ENCODE measurements at regions not wholly inside any gene's neighbourhood (a gene's known extent, or its start where the extent isn't known, plus 50 kb on each side); places are given as distances from the start of the nearest gene placed in this dataset.
"Not testable (repeated sequence)": the region's sequence is repeated elsewhere in the genome, so short reads cannot be mapped to it uniquely, and the experiment has no call there.

DNA sequence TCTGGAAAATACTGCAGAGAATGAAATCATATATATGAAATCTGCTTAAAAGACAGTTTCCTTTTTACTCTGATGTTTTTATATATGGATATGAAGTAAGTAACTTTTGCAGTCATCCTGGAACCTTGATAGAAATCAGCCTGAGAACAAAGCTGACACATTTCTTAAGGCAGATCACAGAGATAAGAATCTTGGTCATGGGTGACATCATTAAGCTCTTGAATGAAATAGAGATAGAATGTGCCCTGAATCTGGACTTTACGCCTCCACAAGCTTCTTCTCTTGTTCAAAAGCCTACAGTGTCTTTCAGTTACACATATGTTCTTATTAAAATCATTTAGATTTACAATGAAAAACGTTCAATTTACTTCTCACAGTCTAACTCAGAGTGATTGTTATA is 319.1 kb upstream of the CNTNAP2 start:
- DNase-seq (ENCODE audit: low spot score) (no peak), FAIRE-seq (no peak)

- FAIRE-seq: no peak
These were observed 321.5 kb upstream of the CNTNAP2 start for GRCh38 chr7:145795132-145795531.

GRCh38 chr7:145784809-145785780 is 331.5 kb upstream of the CNTNAP2 start:
- DNase-seq (ENCODE audit: low spot score) (no peak), FAIRE-seq (no peak)

More at GRCh38 chr7:145795132-145795531, 321.5 kb upstream of the CNTNAP2 start:
- no peak for DNase-seq (ENCODE audit: low spot score)

DNA sequence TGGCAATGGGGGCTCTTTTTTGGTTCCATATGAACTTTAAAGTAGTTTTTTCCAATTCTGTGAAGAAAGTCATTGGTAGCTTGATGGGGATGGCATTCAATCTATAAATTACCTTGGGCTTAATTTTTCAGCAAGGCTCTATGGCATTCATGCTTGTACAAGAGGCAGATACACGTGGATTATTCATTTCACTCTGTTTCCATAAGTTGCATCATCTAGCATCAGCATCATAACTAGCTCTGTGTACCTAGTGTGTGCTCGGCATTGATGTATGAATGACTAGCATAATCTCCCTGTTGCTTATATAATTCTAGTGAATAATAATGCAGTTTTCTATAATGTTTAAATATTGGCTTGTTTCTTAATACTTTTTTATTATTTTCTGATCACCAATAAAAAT is 335.2 kb upstream of the CNTNAP2 start:
- FAIRE-seq; DNase-seq (ENCODE audit: low spot score): not testable (repeated sequence)

DNA sequence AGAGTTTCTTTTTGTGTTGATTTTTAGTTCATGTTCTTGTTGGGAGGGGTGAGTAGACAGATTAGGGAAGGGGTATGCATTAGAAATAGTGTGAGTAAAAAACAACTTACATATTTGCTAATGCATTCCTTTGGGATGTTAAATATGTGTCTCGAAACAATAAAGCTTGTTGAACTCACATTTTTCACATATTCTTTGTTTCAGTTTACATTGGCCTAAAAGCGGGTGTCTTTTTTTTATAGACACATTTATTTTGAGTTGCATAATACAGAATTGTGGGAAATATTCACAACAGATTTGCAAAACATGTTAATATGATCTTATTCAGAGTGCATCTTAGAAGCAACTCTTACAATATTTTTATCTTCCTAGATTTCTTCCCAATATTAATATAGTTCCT is 337.5 kb upstream of the CNTNAP2 start:
- no peak for DNase-seq (ENCODE audit: low spot score)
- no peak for FAIRE-seq

GRCh38 chr7:145774777-145775176 is 341.8 kb upstream of the CNTNAP2 start:
- DNase-seq (ENCODE audit: low spot score) (no peak), FAIRE-seq (no peak)

DNA sequence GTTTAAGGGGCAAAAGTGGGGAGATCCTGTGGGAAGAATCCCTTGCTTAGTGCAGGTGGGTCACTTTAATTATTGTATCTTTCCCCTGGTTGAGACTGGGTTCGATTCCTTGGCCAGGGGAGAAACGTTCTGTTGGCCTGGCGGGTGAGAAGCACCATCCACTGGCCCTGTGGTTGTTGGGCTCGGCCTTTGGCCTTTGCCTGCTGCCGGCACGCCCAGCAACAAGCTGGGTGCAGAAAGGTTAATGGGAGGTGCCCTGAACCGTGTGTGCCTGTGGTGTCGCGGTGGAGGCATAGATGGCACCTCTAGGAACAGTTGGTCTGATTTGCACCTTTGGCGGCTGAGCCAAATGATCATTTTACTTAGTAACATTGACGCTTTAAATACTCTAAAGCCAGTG is 363.6 kb upstream of the CNTNAP2 start:
- DNase-seq (ENCODE audit: low spot score) (no peak), FAIRE-seq (no peak)

DNA sequence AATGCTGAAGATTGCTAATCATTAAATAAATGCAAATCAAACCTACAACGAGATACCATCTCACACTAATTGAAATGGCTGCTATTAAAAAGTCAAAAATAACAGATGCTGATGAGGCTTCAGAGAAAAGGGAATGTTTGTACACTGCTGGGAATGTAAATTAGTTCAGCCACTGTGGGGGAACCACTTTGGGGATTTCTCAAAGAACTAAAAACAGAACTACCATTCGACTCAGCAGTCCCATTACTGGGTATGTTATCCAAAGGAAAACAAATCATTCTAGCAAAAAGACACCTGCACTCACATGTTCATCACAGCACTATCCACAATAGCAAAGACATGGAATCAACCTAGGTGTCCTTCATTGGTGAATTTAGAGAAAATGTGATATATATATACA is 379.0 kb upstream of the CNTNAP2 start:
- FAIRE-seq (no peak), DNase-seq (ENCODE audit: low spot score) (no peak)

- FAIRE-seq (no peak), DNase-seq (ENCODE audit: low spot score) (no peak)
These were observed 381.5 kb upstream of the CNTNAP2 start for GRCh38 chr7:145735061-145735460.

- FAIRE-seq (no peak), DNase-seq (ENCODE audit: low spot score) (no peak)
These were observed 384.1 kb upstream of the CNTNAP2 start for GRCh38 chr7:145732521-145732920.

- no peak for FAIRE-seq
- no peak for DNase-seq (ENCODE audit: low spot score)
These were observed 386.9 kb upstream of the CNTNAP2 start for GRCh38 chr7:145729691-145730090.

DNA sequence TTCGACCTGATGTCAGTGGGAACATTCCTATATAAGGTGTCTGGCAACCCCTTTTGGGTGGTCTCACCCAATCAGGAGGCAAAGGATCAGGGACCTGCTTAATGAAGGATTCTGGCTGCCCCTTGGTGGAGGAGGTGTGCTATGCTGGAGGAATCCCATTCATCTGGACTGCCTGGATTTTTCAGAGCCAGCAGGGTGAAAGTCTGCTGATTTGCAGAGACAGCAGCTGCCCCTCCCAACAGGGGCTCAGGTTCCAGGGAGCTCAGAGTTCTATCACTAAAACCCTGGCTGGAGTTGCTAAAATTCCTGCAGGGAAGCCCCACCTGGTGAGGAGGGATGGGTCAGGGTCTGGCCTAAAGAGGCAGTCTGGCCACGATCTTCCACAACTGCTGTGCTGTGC is 398.5 kb upstream of the CNTNAP2 start:
- FAIRE-seq: no peak
- no peak for DNase-seq (ENCODE audit: low spot score)

DNA sequence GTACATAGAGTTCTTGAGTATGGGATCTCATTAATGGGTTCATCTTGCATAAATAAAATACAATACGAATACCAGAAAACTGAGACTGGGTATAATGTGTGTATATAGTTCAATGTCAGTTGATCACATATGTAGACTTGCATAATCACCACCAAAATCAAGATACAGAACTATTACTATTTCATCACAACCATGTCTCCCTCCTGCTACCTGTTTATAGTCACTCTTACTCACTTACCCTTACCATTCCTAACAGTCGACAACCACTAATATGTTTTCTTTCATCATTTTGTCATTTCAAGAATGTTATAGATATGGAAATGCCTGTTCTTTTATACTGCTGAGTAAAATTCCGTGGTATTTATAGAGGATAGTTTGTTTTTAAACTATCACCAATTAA is 416.1 kb upstream of the CNTNAP2 start:
- FAIRE-seq (no peak), DNase-seq (ENCODE audit: low spot score) (no peak)

DNA sequence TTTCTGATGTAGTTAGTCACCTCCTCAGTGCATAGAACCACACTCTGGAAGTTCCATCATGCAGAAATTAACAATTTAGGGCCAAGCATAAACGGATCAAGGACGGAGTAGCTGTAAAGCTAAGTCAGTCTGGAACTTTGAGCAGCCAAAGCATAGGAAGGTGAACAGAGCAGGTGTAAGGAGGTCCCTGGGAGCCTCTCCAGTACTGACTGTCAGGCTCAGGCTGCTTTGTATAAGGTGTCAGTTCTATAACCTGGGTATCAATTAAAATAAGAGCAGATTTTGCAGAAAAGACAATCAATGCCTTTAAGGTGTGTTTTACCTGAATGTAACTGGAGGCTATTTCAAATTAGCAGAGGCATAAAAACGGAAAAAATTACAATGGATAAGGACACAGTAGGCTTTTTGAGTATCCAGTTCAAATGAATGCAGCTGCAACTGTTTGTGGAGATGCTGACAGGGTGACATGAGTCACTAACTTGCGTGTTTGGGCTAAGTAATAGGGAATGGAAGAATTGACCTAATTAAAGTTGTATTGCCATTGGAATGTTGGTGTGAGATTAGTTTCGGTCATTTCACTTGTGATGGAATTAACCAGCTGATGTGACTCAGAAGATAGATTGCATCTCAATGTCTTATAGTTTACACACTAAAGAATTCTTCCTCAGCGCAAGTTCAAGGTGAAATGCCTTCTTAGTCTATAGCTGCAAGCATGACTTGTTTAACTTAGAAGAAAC is 417.9 kb upstream of the CNTNAP2 start:
- no peak for FAIRE-seq

GRCh38 chr7:145697412-145698107 is 419.0 kb upstream of the CNTNAP2 start:
- not testable (repeated sequence) for FAIRE-seq

More for the DNA sequence above, 417.9 kb upstream of the CNTNAP2 start:
- no peak for DNase-seq (ENCODE audit: low spot score)

DNA sequence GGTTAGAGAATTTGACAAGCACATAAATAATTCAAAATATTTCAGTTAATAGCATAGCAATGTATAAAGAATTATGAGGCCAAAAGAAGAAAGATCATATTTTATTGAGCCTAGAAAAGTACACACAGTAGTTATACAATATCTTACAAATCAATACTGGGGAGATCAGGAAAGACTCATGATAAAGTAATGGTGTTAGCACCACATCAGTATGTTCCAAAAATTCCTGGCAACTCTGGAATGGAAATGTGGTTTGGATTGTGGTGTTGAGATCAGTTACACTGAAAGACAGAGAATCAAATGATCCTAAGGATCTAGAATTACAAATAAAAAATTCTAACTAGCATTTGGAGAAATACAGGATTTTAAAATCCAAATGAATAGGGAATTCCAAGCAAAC is 420.5 kb upstream of the CNTNAP2 start:
- FAIRE-seq (no peak), DNase-seq (ENCODE audit: low spot score) (no peak)

More at GRCh38 chr7:145697412-145698107, 419.0 kb upstream of the CNTNAP2 start:
- DNase-seq (ENCODE audit: low spot score): not testable (repeated sequence)

GRCh38 chr7:145692237-145692950 is 424.2 kb upstream of the CNTNAP2 start:
- no peak for DNase-seq (ENCODE audit: low spot score)
- no peak for FAIRE-seq

DNA sequence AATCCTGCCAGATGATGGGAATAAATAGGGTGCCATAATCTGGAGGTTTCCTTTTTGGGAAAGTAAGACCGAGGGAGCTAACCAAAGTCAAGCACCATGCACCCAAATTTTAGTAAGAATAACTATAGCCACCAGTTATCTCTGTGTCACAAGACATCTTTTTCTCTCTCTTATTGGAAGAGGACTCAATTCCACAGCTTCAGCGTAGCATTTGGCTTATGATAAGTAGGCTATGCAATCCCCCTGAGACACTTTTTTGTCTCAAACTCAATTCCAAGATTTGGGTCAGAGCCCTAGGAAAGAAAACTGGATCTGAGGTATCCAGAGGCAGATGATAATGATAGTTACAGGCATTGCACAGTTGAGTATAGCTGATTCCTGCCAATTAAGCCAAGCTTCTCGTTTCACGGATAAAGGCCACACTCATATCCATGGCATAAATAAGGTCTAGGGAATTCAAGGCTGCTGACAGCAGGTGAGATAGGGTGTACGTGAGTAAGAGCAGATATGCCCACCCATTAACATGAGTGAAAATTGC is 425.2 kb upstream of the CNTNAP2 start:
- DNase-seq (ENCODE audit: low spot score) (no peak), FAIRE-seq (no peak)

GRCh38 chr7:145681646-145682045 is 435.0 kb upstream of the CNTNAP2 start:
- DNase-seq (ENCODE audit: low spot score) (no peak), FAIRE-seq (no peak)

DNA sequence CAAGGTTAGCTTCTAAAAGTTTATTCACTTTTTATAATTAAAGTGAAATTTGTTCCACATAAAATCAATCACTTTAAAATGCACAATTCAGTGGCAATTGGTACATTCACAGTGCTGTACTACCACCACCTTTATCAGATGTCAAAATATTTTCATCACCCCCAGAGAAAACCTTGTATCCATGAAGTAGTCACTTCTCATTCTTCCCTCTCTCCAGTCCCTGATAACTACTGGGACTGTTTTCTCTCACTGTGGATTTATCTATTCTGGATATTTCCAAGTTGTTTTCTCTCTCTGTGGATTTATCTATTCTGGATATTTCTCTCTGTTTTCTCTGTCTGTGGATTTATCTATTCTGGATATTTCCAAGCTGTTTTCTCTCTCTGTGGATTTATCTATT is 435.4 kb upstream of the CNTNAP2 start:
- no peak for FAIRE-seq

More for the DNA sequence above, 435.4 kb upstream of the CNTNAP2 start:
- DNase-seq (ENCODE audit: low spot score): no peak

All from RCC 7860 (cell line).